Tibial nerve (tissue), 3 donors: ENCODE measurements at regions not wholly inside any gene's neighbourhood (a gene's known extent, or its start where the extent isn't known, plus 50 kb on each side); places are given as distances from the start of the nearest gene placed in this dataset.

ENCODE experiments used
- EP300 ChIP-seq, 2 donors: sonication (generic); formaldehyde crosslinking; IDR thresholded peaks; one replicate each; pipeline ENCODE4 v1.6.1; 2017; ENCODE audit warnings: antibody characterized with exemption in 2 of 2, mild to moderate bottlenecking in 1 of 2
- POLR2A ChIP-seq, 2 donors: fragments of 450-650 bp; IDR thresholded peaks; one replicate each; pipeline ENCODE4 v1.6.1; 2017; ENCODE audit warnings: antibody characterized with exemption in 2 of 2, mild to moderate bottlenecking in 2 of 2, moderate library complexity in 2 of 2

DNA sequence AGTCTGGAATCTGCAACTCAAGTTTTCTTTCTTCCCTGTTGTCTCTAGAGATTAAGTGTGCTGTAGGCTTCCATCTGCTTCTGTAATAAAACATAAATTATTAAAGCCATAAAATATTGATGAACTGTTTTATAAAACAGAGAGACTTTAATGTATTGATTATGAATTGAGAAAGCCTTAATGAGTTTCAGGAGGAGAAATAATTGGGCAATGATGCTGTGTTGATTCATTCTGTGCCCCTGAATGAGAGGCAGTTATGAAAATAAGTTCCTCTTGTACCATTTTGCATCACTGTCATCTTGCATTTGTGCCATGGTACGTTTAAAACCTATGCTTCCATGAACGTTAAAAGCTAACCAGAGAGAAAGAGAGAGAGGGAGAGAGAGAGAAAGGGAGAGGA lies 194.1 kb upstream of the LARGE1 start:
- TF ChIP-seq POLR2A (IDR thresholded peaks at IDR 0.05) (no peak), EP300 (IDR thresholded peaks at IDR 0.05) (no peak)
